ENCODE measurements at regions not wholly inside any gene's neighbourhood (a gene's known extent, or its start where the extent isn't known, plus 50 kb on each side); places are given as distances from the start of the nearest gene placed in this dataset.

GRCh38 chr16:72434159-72434558 lies 262.2 kb upstream of the PMFBP1 start:
- intact Hi-C loops (cut with DNase I) = no loop called here
- ATAC-seq (no peak), DNase-seq (ENCODE audit: missing footprints) (no peak)

- ATAC-seq = no peak
- DNase-seq (ENCODE audit: missing footprints) = no peak
- intact Hi-C loops (cut with DNase I) = no loop called here
These were observed 258.2 kb upstream of the PMFBP1 start for GRCh38 chr16:72430121-72430520.

- intact Hi-C loops (cut with DNase I) = no loop called here
- DNase-seq (ENCODE audit: missing footprints) = no peak
- ATAC-seq = no peak
These were observed 257.7 kb upstream of the PMFBP1 start for GRCh38 chr16:72429671-72430081.

GRCh38 chr16:72428681-72429376 lies 256.9 kb upstream of the PMFBP1 start:
- ATAC-seq = no peak
- DNase-seq (ENCODE audit: missing footprints) = no peak
- intact Hi-C loops (cut with DNase I) = no loop called here

- DNase-seq (ENCODE audit: missing footprints) = no peak
- intact Hi-C loops (cut with DNase I) = no loop called here
- no peak for ATAC-seq
These were observed 255.9 kb upstream of the PMFBP1 start for GRCh38 chr16:72427783-72428331.

- DNase-seq (ENCODE audit: missing footprints) (no peak), ATAC-seq (no peak)
- intact Hi-C loops (cut with DNase I) = no loop called here
These were observed 255.3 kb upstream of the PMFBP1 start for GRCh38 chr16:72427051-72427782.

GRCh38 chr16:72426386-72426785 lies 254.4 kb upstream of the PMFBP1 start:
- intact Hi-C loops (cut with DNase I) = no loop called here
- ATAC-seq (no peak), DNase-seq (ENCODE audit: missing footprints) (no peak)

GRCh38 chr16:72425571-72426341 lies 253.8 kb upstream of the PMFBP1 start:
- DNase-seq (ENCODE audit: missing footprints) (no peak), ATAC-seq (no peak)
- intact Hi-C loops (cut with DNase I) = no loop called here

GRCh38 chr16:72424757-72425156 lies 252.8 kb upstream of the PMFBP1 start:
- intact Hi-C loops (cut with DNase I) = no loop called here
- DNase-seq (ENCODE audit: missing footprints) (no peak), ATAC-seq (no peak)

GRCh38 chr16:72422308-72422897 lies 250.4 kb upstream of the PMFBP1 start:
- no peak for DNase-seq (ENCODE audit: missing footprints)
- no peak for ATAC-seq
- intact Hi-C loops (cut with DNase I) = no loop called here

- intact Hi-C loops (cut with DNase I) = no loop called here
- DNase-seq (ENCODE audit: missing footprints) (no peak), ATAC-seq (no peak)
These were observed 247.7 kb upstream of the PMFBP1 start for GRCh38 chr16:72419638-72420037.

- ATAC-seq = no peak
- intact Hi-C loops (cut with DNase I) = no loop called here
- DNase-seq (ENCODE audit: missing footprints) = no peak
These were observed 243.4 kb upstream of the PMFBP1 start for GRCh38 chr16:72415379-72415778.

GRCh38 chr16:72410492-72410891 lies 238.5 kb upstream of the PMFBP1 start:
- intact Hi-C loops (cut with DNase I) = no loop called here

GRCh38 chr16:72409423-72409822 lies 237.5 kb upstream of the PMFBP1 start:
- no peak for DNase-seq (ENCODE audit: missing footprints)
- intact Hi-C loops (cut with DNase I) = no loop called here
- no peak for ATAC-seq

More at GRCh38 chr16:72410492-72410891, 238.5 kb upstream of the PMFBP1 start:
- ATAC-seq (no peak), DNase-seq (ENCODE audit: missing footprints) (no peak)

GRCh38 chr16:72406390-72406789 lies 234.4 kb upstream of the PMFBP1 start:
- intact Hi-C loops (cut with DNase I) = no loop called here
- no peak for ATAC-seq

GRCh38 chr16:72404299-72404698 lies 232.3 kb upstream of the PMFBP1 start:
- ATAC-seq (no peak), DNase-seq (ENCODE audit: missing footprints) (no peak)
- intact Hi-C loops (cut with DNase I) = no loop called here

More at GRCh38 chr16:72406390-72406789, 234.4 kb upstream of the PMFBP1 start:
- DNase-seq (ENCODE audit: missing footprints) = no peak

GRCh38 chr16:72401084-72401361 lies 229.1 kb upstream of the PMFBP1 start:
- ATAC-seq = no peak
- intact Hi-C loops (cut with DNase I) = no loop called here
- no peak for DNase-seq (ENCODE audit: missing footprints)

GRCh38 chr16:72400257-72401083 lies 228.5 kb upstream of the PMFBP1 start:
- intact Hi-C loops (cut with DNase I) = no loop called here
- ATAC-seq = no peak
- no peak for DNase-seq (ENCODE audit: missing footprints)

GRCh38 chr16:72399811-72400210 lies 227.9 kb upstream of the PMFBP1 start:
- ATAC-seq = no peak
- DNase-seq (ENCODE audit: missing footprints) = no peak
- intact Hi-C loops (cut with DNase I) = no loop called here
